Esophagus squamous epithelium (tissue), 5 donors: ENCODE measurements at regions not wholly inside any gene's neighbourhood (a gene's known extent, or its start where the extent isn't known, plus 50 kb on each side); places are given as distances from the start of the nearest gene placed in this dataset.
A peak's percentile ranks its signal among the peaks of the same experiment; 100 is the strongest.
"Not testable (repeated sequence)": the region's sequence is repeated elsewhere in the genome, so short reads cannot be mapped to it uniquely, and the experiment has no call there.

Experiments
- DNase-seq: peaks from one replicate; lab custom pipeline; 2025; lab: John Stamatoyannopoulos, UW
- H3K27ac ChIP-seq, 4 donors: fragments of 200-600 bp; sonication (generic); one replicate each; pipeline ENCODE4 v1.5.1; 2016 to 2019; ENCODE audit warnings: mild to moderate bottlenecking in 1 of 4
- H3K27me3 ChIP-seq, 4 donors: fragments of 200-600 bp; sonication (generic); 1 replicate in 3 of 4; 2 replicates in 1 of 4; pipeline versions ENCODE4 v1.5.1 to v1.6.0; 2017 to 2021; ENCODE audit warnings: antibody characterized with exemption in 1 of 4
- H3K36me3 ChIP-seq, 3 donors: fragments of 200-600 bp; sonication (generic); one replicate each; pipeline ENCODE4 v1.5.1; 2016 to 2019
- H3K4me1 ChIP-seq, 3 donors: fragments of 200-600 bp; sonication (generic); one replicate each; pipeline ENCODE4 v1.5.1; 2017 to 2019
- H3K4me3 ChIP-seq, 4 donors: fragments of 200-600 bp; sonication (generic); 1 replicate in 3 of 4; 2 replicates in 1 of 4; pipeline ENCODE4 v1.5.1; 2016 to 2019; ENCODE audit warnings: mild to moderate bottlenecking in 2 of 4, moderate library complexity in 1 of 4
- H3K9me3 ChIP-seq, 3 donors: fragments of 200-600 bp; sonication (generic); one replicate each; pipeline ENCODE4 v1.5.1; 2016 to 2019
- POLR2A ChIP-seq, 4 donors: fragments of 450-650 bp; IDR thresholded peaks; one replicate each; pipeline ENCODE4 v1.6.1; 2017; ENCODE audit warnings: antibody characterized with exemption in 4 of 4, mild to moderate bottlenecking in 4 of 4, moderate library complexity in 3 of 4
- WGBS, 2 donors: methylation state at CpG; one replicate each; pipeline ENCODE4 v1.1.5; 2018; 5-methylcytosine and 5-hydroxymethylcytosine counted together
- intact Hi-C: fragments of 100-400 bp; cut with DNase I; formaldehyde crosslinking; loops from one replicate; pipeline ENCODE4 v1.15.0; 2022
- TF ChIP-seq, protein P1 (sequence below), 6 experiments: fragments of 450-650 bp in 4 of 6; fragments of 200-600 bp in 2 of 6; sonication (generic) in 2 of 6; IDR thresholded peaks; one replicate each; pipeline ENCODE4 v1.5.1; 2016 to 2019; ENCODE audit warnings: antibody characterized with exemption in 6 of 6, mild to moderate bottlenecking in 4 of 6, moderate library complexity in 4 of 6
- donor health status: DM: yes; HTN: yes; CAD: no.

DNA sequence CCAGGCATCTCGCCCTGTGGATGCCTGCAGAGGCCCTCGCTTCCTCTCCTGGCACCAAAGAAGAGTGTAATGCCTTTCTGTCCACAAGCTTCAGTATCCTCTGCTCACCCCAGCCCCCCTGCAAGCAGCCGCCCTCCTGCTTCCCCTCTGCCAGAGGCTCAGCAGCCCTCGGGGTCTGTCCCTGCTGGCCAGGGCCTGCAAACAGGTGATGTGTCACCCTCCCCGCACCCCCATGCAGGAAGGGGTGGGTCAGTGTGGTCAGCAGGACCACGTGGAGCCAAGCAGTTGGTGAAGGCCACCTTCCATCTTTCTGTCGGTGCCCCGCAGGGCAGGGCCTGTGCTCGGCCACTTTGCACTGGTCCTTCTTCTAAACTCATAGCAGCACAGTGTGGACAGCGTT, 129.9 kb upstream of the CIBAR2 start:
- TF ChIP-seq, protein P1, sequence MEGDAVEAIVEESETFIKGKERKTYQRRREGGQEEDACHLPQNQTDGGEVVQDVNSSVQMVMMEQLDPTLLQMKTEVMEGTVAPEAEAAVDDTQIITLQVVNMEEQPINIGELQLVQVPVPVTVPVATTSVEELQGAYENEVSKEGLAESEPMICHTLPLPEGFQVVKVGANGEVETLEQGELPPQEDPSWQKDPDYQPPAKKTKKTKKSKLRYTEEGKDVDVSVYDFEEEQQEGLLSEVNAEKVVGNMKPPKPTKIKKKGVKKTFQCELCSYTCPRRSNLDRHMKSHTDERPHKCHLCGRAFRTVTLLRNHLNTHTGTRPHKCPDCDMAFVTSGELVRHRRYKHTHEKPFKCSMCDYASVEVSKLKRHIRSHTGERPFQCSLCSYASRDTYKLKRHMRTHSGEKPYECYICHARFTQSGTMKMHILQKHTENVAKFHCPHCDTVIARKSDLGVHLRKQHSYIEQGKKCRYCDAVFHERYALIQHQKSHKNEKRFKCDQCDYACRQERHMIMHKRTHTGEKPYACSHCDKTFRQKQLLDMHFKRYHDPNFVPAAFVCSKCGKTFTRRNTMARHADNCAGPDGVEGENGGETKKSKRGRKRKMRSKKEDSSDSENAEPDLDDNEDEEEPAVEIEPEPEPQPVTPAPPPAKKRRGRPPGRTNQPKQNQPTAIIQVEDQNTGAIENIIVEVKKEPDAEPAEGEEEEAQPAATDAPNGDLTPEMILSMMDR (IDR thresholded peaks at IDR 0.05): no peak
- no peak for TF ChIP-seq POLR2A (IDR thresholded peaks at IDR 0.05)
- Histone ChIP-seq H3K4me1 (peaks cover 3 to 23% (median 8%) of the 10 kb centered on the region in 3 donors), H3K4me3 (no peak overlapping the region), H3K27ac (no peak overlapping the region), H3K9me3 (no peaks in the 10 kb centered on the region), H3K27me3 (peaks cover 0 to 24% (median 0%) of the 10 kb centered on the region in 4 donors), H3K36me3 (no peaks in the 10 kb centered on the region)
- WGBS, 2 donors: 81% methylated on average over 4 of the region's 10 CpGs; no CpG with 5 or more reads in 1 of the 2 donors
- DNase-seq: no peak
- intact Hi-C loops: loop anchor here (10.0 kb wide), 1 partner anchor 127 kb away; the partner anchor contains the start of gene CIBAR2

DNA sequence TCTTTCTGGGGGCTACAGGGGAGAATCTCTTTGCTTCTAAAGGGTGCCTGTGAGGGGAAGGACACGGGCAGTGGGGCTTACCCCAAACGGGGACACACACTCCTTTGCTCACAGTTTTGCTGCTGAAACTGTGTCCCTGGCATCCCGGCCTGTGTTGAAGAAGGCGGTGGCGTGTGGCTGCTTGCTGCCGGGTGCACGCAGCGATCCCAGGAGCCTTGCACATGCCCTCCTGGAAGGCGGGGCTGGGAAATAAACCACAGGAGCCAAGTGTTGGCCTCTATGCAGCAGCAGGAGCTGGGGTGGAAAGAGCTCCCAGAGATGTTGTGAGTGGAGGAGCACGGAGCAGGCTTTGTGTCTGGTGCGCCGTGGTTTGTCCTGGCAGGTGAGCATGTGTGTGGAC, 131.0 kb upstream of the CIBAR2 start:
- TF ChIP-seq, protein P1 (IDR thresholded peaks at IDR 0.05): no peak
- TF ChIP-seq POLR2A (IDR thresholded peaks at IDR 0.05): no peak
- Histone ChIP-seq H3K36me3 (no peaks in the 10 kb centered on the region), H3K4me1 (peaks cover 0 to 14% (median 2%) of the 10 kb centered on the region in 3 donors), H3K27ac (no peak overlapping the region), H3K27me3 (peaks cover 0 to 22% (median 0%) of the 10 kb centered on the region in 4 donors), H3K9me3 (no peaks in the 10 kb centered on the region), H3K4me3 (no peak overlapping the region)
- WGBS, 2 donors: 53 to 68% methylated on average over 4 to 10 of the region's 12 CpGs
- DNase-seq: no peak
- intact Hi-C loops: loop anchor here (10.0 kb wide), 1 partner anchor 129 kb away; the partner anchor contains the start of gene CIBAR2

DNA sequence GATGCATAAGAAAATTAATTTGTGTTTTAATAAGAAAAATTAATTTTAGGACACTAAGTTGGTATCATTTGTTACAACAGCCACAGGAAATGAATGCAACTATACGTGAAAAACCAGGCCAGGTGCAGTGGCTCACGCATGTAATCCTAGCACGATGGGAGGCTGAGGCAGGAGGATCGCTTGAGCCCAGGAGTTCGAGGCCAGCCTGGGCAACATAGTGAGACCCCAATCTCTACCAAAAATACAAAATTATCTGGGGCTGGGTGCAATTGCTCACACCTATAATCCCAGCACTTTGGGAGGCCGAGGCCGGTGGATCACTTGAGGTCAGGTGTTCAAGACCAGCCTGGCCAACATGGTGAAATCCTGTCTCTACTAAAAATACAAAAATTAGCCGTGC, 132.2 kb upstream of the CIBAR2 start:
- H3K9me3 ChIP-seq, H3K27ac ChIP-seq, H3K4me1 ChIP-seq, H3K4me3 ChIP-seq, DNase-seq, H3K36me3 ChIP-seq: not testable (repeated sequence)
- 88 to 91% methylated on average over 8 of the region's 8 CpGs for WGBS, 2 donors
- H3K27me3 ChIP-seq: peaks cover 0 to 14% (median 0%) of the 10 kb centered on the region in 4 donors
- intact Hi-C loops: loop anchor here (10.0 kb wide), 1 partner anchor 130 kb away; the partner anchor contains the start of gene CIBAR2

DNA sequence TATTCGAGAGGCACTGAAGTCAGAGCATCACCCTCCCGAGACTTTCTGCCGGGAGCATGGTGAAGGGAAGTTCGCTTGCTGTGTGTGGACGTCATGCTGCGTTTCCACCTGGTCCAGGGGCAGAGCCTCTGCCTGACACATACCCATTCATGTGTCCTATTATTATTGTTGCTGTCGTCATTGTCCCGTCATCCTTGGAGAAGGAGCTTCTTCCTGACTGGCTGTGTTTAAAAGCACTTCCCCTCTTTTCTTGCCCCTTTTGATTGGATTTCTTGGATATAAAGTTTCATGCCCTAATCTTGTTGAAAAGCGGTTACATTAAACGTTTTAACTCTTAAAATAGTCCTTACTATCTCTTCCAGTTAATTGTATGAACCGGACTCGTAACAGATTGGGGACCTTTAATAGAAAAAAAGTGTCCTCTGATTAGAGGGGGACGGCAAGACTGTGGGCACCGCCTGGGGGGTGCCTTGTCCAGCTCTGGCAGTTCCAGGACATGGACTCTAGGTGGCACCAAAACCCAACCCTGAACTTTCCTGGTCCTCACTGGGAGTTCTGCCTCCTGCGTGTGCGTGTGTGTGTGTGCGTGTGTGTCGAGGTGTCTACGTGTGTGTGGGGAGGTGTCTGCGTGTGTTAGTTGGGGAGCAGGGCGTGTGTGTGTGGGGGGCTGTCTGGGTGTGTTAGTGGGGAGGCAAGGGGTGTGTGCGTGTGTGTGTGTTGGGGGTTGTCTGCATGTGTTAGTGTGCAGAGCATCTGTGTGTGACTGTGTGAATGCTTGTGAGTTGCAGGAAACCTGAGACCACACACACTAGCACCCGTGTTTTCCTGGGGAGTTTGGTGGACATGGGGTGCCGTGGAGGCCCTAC, 133.3 kb upstream of the CIBAR2 start:
- no peak for DNase-seq
- no peak for TF ChIP-seq POLR2A (IDR thresholded peaks at IDR 0.05)
- TF ChIP-seq, protein P1 (IDR thresholded peaks at IDR 0.05): peak; percentile 52 to 79 (median 69)
- no peak overlapping the region for H3K27ac ChIP-seq
- peaks cover 0 to 20% (median 0%) of the 10 kb centered on the region in 4 donors for H3K27me3 ChIP-seq
- H3K36me3 ChIP-seq: no peaks in the 10 kb centered on the region
- intact Hi-C loops: loop anchor here (10.0 kb wide), 1 partner anchor 131 kb away; the partner anchor contains the start of gene CIBAR2
- H3K4me3 ChIP-seq: no peak overlapping the region
- H3K9me3 ChIP-seq: no peaks in the 10 kb centered on the region
- H3K4me1 ChIP-seq: peaks cover 0 to 9% (median 0%) of the 10 kb centered on the region in 3 donors
- 15 to 25% methylated on average over 16 to 19 of the region's 24 CpGs for WGBS, 2 donors

DNA sequence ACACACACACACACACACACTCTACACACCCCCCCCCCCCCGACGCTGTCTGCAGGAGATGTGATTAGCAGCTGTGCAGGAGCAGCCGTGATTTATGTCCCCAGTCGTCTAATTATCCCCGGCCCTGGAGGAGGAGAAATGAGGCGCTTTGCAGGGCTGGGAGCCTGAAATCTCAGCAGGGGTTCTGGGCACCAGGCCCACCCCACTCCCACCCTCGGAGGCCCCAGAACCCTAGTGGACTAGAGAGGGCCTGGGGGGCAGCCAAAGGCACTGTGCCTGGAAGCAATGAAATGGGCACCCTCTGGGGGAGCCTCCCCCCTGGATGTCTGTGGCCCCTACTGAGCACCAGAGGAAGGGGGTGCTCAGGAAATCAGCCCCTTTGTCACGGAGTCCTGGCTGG, 134.2 kb upstream of the CIBAR2 start:
- Histone ChIP-seq H3K4me3 (no peak overlapping the region), H3K27ac (no peak overlapping the region), H3K36me3 (no peaks in the 10 kb centered on the region), H3K9me3 (no peaks in the 10 kb centered on the region), H3K4me1 (peaks cover 0 to 9% (median 0%) of the 10 kb centered on the region in 3 donors), H3K27me3 (peaks cover 0 to 20% (median 0%) of the 10 kb centered on the region in 4 donors)
- intact Hi-C loops: loop anchor here (10.0 kb wide), 1 partner anchor 132 kb away; the partner anchor contains the start of gene CIBAR2
- TF ChIP-seq POLR2A (IDR thresholded peaks at IDR 0.05): no peak
- TF ChIP-seq, protein P1 (IDR thresholded peaks at IDR 0.05): no peak
- WGBS, 2 donors: 17 to 33% methylated on average over 1 of the region's 8 CpGs
- no peak for DNase-seq
